ENCODE measurements at regions not wholly inside any gene's neighbourhood (a gene's known extent, or its start where the extent isn't known, plus 50 kb on each side); places are given as distances from the start of the nearest gene placed in this dataset.

GRCh38 chr6:56713254-56713672 is 70.6 kb upstream of the DST start:
- ChIA-PET POLR2A (no interaction called here), CTCF (interaction anchor here (1.0 to 1.9 kb wide), 2 partner anchors 13 to 16 kb away, joined by 3 to 5 read pairs; no protein-coding TSS in a partner anchor)
- intact Hi-C loops (cut with micrococcal nuclease): no loop called here
- Mint-ChIP-seq H3K27me3 (peaks cover 3% of the 10 kb centered on the region), H3K27ac (no peak overlapping the region), H3K4me3 (no peak overlapping the region), H3K9me3 (ENCODE audit: insufficient read depth) (no peaks in the 10 kb centered on the region), H3K4me1 (no peaks in the 10 kb centered on the region)
- Histone ChIP-seq H3K9me3 (ENCODE audit: control extremely low read depth in 1 of 3, control insufficient read depth in 2 of 3, insufficient read depth in 1 of 3, low read length in 2 of 3) (no peaks in the 10 kb centered on the region), H2AFZ (ENCODE audit: insufficient read depth, low read depth, low read length, poor library complexity, severe bottlenecking) (no peak overlapping the region), H3K4me1 (ENCODE audit: control insufficient read depth in 2 of 2, insufficient read depth in 2 of 2, low read length in 2 of 2) (no peaks in the 10 kb centered on the region), H3K36me3 (replicated peaks in 1 of 2; ENCODE audit: control extremely low read depth in 1 of 2, control insufficient read depth in 1 of 2, extremely low read depth in 1 of 2, insufficient read depth in 2 of 2, low read length in 1 of 2) (no peaks in the 10 kb centered on the region), H3K4me3 (ENCODE audit: control extremely low read depth in 1 of 5, extremely low read depth in 1 of 5, insufficient read depth in 1 of 5, low read depth in 2 of 5, low read length in 4 of 5) (no peak overlapping the region), H3K27ac (ENCODE audit: low read length in 2 of 2) (no peak overlapping the region), H3K27me3 (replicated peaks in 1 of 4; ENCODE audit: control extremely low read depth in 1 of 4, control insufficient read depth in 3 of 4, insufficient read depth in 4 of 4, low read length in 3 of 4) (no peaks in the 10 kb centered on the region), H4K20me1 (ENCODE audit: control insufficient read depth, insufficient read depth, low read length, poor library complexity, severe bottlenecking) (no peaks in the 10 kb centered on the region), H3K9ac (ENCODE audit: low read length) (no peak overlapping the region), H3K79me2 (ENCODE audit: control insufficient read depth, insufficient read depth, low read length) (no peaks in the 10 kb centered on the region), H3K4me2 (replicated peaks; ENCODE audit: low read depth, low read length, poor library complexity, severe bottlenecking) (no peak overlapping the region)
- TF ChIP-seq EZH2 (IDR thresholded peaks at IDR 0.05; ENCODE audit: borderline replicate concordance, insufficient read depth, low read depth, low read length, poor library complexity, severe bottlenecking): no peak
- no peak for TF ChIP-seq CTCF (IDR thresholded peaks at IDR 0.05)
- 83% methylated on average over 3 of the region's 3 CpGs for WGBS (ENCODE audit: insufficient coverage)
- ATAC-seq (ENCODE audit: low read depth) (no peak), DNase-seq (no peak)

GRCh38 chr6:56710967-56711366 is 68.3 kb upstream of the DST start:
- ChIA-PET CTCF (no interaction called here), POLR2A (no interaction called here)
- H3K79me2 ChIP-seq (ENCODE audit: control insufficient read depth, insufficient read depth, low read length): no peaks in the 10 kb centered on the region
- no peaks in the 10 kb centered on the region for H3K27me3 ChIP-seq (replicated peaks in 1 of 4; ENCODE audit: control extremely low read depth in 1 of 4, control insufficient read depth in 3 of 4, insufficient read depth in 4 of 4, low read length in 3 of 4)
- H3K27me3 Mint-ChIP-seq: peaks cover 3% of the 10 kb centered on the region
- no peak for DNase-seq
- no peak overlapping the region for H3K27ac ChIP-seq (ENCODE audit: low read length in 2 of 2)
- no peaks in the 10 kb centered on the region for H3K9me3 ChIP-seq (ENCODE audit: control extremely low read depth in 1 of 3, control insufficient read depth in 2 of 3, insufficient read depth in 1 of 3, low read length in 2 of 3)
- H3K9me3 Mint-ChIP-seq (ENCODE audit: insufficient read depth): no peaks in the 10 kb centered on the region
- H3K36me3 ChIP-seq (replicated peaks in 1 of 2; ENCODE audit: control extremely low read depth in 1 of 2, control insufficient read depth in 1 of 2, extremely low read depth in 1 of 2, insufficient read depth in 2 of 2, low read length in 1 of 2): no peaks in the 10 kb centered on the region
- H3K4me1 ChIP-seq (ENCODE audit: control insufficient read depth in 2 of 2, insufficient read depth in 2 of 2, low read length in 2 of 2): no peaks in the 10 kb centered on the region
- no peaks in the 10 kb centered on the region for H3K4me1 Mint-ChIP-seq
- intact Hi-C loops (cut with micrococcal nuclease): no loop called here
- no peak for ATAC-seq (ENCODE audit: low read depth)
- TF ChIP-seq EZH2 (IDR thresholded peaks at IDR 0.05; ENCODE audit: borderline replicate concordance, insufficient read depth, low read depth, low read length, poor library complexity, severe bottlenecking) (no peak), CTCF (IDR thresholded peaks at IDR 0.05) (no peak)
- H4K20me1 ChIP-seq (ENCODE audit: control insufficient read depth, insufficient read depth, low read length, poor library complexity, severe bottlenecking): no peaks in the 10 kb centered on the region
- no peak overlapping the region for H3K9ac ChIP-seq (ENCODE audit: low read length)
- H3K4me2 ChIP-seq (replicated peaks; ENCODE audit: low read depth, low read length, poor library complexity, severe bottlenecking): no peak overlapping the region
- H3K4me3 Mint-ChIP-seq: no peak overlapping the region
- H2AFZ ChIP-seq (ENCODE audit: insufficient read depth, low read depth, low read length, poor library complexity, severe bottlenecking): no peak overlapping the region
- no peak overlapping the region for H3K27ac Mint-ChIP-seq
- no peak overlapping the region for H3K4me3 ChIP-seq (ENCODE audit: control extremely low read depth in 1 of 5, extremely low read depth in 1 of 5, insufficient read depth in 1 of 5, low read depth in 2 of 5, low read length in 4 of 5)
- WGBS (ENCODE audit: insufficient coverage): no CpG with 5 or more reads among the region's 1 CpG

Data from B cell (primary cell).